Hepatocyte (in vitro differentiated cells): ENCODE measurements at regions not wholly inside any gene's neighbourhood (a gene's known extent, or its start where the extent isn't known, plus 50 kb on each side); places are given as distances from the start of the nearest gene placed in this dataset.

Source experiments
- DNase-seq: peaks from one replicate; pipeline ENCODE4 v3.0.0-alpha.2; 2016; ENCODE audit warnings: low spot score
- H2AFZ ChIP-seq: fragments of 200-600 bp; sonication (generic); 2 replicates; pipeline ENCODE4 v1.6.0; 2016; ENCODE audit warnings: antibody characterized with exemption, mild to moderate bottlenecking
- H3K27ac ChIP-seq: fragments of 200-600 bp; sonication (generic); 2 replicates; pipeline ENCODE4 v1.5.1; 2016; ENCODE audit warnings: mild to moderate bottlenecking
- H3K27me3 ChIP-seq: fragments of 200-600 bp; sonication (generic); 2 replicates; pipeline ENCODE4 v1.6.1; 2016
- H3K36me3 ChIP-seq: fragments of 200-600 bp; sonication (generic); replicated peaks from 2 replicates; pipeline ENCODE4 v1.5.1; 2016; ENCODE audit warnings: low read depth; ENCODE audit not compliant: insufficient read depth
- H3K4me1 ChIP-seq: fragments of 200-600 bp; sonication (generic); 2 replicates; pipeline ENCODE4 v1.5.1; 2016; ENCODE audit warnings: mild to moderate bottlenecking, moderate library complexity; ENCODE audit not compliant: insufficient read depth
- H3K4me2 ChIP-seq: fragments of 200-600 bp; sonication (generic); 2 replicates; pipeline ENCODE4 v1.6.0; 2016
- H3K4me3 ChIP-seq: fragments of 200-600 bp; sonication (generic); 2 replicates; pipeline ENCODE4 v1.5.1; 2016; ENCODE audit warnings: mild to moderate bottlenecking
- H3K79me2 ChIP-seq: fragments of 200-600 bp; sonication (generic); 2 replicates; pipeline ENCODE4 v1.6.0; 2017; ENCODE audit warnings: mild to moderate bottlenecking
- H3K9me2 ChIP-seq: fragments of 200-600 bp; sonication (generic); replicated peaks from 2 replicates; pipeline ENCODE4 v1.6.0; 2017; ENCODE audit warnings: mild to moderate bottlenecking; ENCODE audit not compliant: insufficient read depth
- H3K9me3 ChIP-seq: fragments of 200-600 bp; sonication (generic); 2 replicates; pipeline ENCODE4 v1.5.1; 2016; ENCODE audit warnings: low read depth, mild to moderate bottlenecking
- H4K20me1 ChIP-seq: fragments of 200-600 bp; sonication (generic); 2 replicates; pipeline ENCODE4 v1.6.0; 2016; ENCODE audit warnings: mild to moderate bottlenecking; ENCODE audit not compliant: insufficient read depth, poor library complexity, severe bottlenecking
- EZH2 ChIP-seq: fragments of 200-600 bp; sonication (generic); IDR thresholded peaks from 2 replicates; pipeline ENCODE4 v1.6.1; 2016; ENCODE audit warnings: antibody characterized with exemption, mild to moderate bottlenecking, borderline replicate concordance
- EZH2phosphoT487 ChIP-seq: fragments of 200-600 bp; sonication (generic); IDR thresholded peaks from one replicate; pipeline ENCODE4 v1.6.1; 2018; ENCODE audit warnings: antibody characterized with exemption, mild to moderate bottlenecking, low read depth, moderate library complexity; ENCODE audit not compliant: unreplicated experiment, severe bottlenecking
- WGBS: methylation state at CpG from one replicate; pipeline ENCODE4 v1.1.6; 2016; ENCODE audit warnings: low lambda C conversion rate; ENCODE audit errors: missing lambda C conversion rate; 5-methylcytosine and 5-hydroxymethylcytosine counted together
- TF ChIP-seq, protein P1 (sequence below): fragments of 200-600 bp; sonication (generic); IDR thresholded peaks from 2 replicates; pipeline ENCODE4 v1.5.1; 2016; ENCODE audit warnings: antibody characterized with exemption, mild to moderate bottlenecking; ENCODE audit not compliant: poor library complexity

DNA sequence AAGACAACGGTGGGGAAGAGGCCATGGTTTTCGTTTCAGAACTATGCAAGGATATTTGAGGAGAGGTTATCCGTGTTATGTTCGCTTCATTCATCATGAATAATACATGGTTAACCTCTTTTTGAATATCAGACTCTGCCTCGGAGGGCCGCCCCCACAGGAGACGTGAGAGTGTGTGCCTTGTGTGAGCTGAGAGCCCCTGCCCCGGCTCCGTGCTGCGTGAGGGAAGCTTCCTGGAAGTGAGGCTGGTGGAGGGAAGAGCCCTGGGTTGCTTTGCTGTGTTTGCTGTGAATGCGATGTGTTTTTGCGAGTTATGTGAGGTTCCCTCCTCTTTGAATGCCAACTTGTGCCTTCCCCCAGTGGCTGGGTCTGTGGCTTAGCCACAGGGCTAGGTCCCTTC lies 146.0 kb upstream of the RTL1 start:
- no peak overlapping the region for H3K4me3 ChIP-seq
- H3K9me3 ChIP-seq, result no peaks in the 10 kb centered on the region
- 87% methylated on average over 12 of the region's 12 CpGs for WGBS
- H3K27ac ChIP-seq, result no peak overlapping the region
- H4K20me1 ChIP-seq, result no peaks in the 10 kb centered on the region
- no peaks in the 10 kb centered on the region for H3K79me2 ChIP-seq
- H3K4me1 ChIP-seq, result no peaks in the 10 kb centered on the region
- no peak overlapping the region for H3K4me2 ChIP-seq
- no peak for DNase-seq
- H3K27me3 ChIP-seq, result no peaks in the 10 kb centered on the region
- no peaks in the 10 kb centered on the region for H3K36me3 ChIP-seq
- TF ChIP-seq, protein P1, sequence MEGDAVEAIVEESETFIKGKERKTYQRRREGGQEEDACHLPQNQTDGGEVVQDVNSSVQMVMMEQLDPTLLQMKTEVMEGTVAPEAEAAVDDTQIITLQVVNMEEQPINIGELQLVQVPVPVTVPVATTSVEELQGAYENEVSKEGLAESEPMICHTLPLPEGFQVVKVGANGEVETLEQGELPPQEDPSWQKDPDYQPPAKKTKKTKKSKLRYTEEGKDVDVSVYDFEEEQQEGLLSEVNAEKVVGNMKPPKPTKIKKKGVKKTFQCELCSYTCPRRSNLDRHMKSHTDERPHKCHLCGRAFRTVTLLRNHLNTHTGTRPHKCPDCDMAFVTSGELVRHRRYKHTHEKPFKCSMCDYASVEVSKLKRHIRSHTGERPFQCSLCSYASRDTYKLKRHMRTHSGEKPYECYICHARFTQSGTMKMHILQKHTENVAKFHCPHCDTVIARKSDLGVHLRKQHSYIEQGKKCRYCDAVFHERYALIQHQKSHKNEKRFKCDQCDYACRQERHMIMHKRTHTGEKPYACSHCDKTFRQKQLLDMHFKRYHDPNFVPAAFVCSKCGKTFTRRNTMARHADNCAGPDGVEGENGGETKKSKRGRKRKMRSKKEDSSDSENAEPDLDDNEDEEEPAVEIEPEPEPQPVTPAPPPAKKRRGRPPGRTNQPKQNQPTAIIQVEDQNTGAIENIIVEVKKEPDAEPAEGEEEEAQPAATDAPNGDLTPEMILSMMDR, result no peak
- TF ChIP-seq EZH2phosphoT487 (no peak), EZH2 (no peak)
- H2AFZ ChIP-seq, result no peak overlapping the region
- H3K9me2 ChIP-seq, result no peaks in the 10 kb centered on the region

DNA sequence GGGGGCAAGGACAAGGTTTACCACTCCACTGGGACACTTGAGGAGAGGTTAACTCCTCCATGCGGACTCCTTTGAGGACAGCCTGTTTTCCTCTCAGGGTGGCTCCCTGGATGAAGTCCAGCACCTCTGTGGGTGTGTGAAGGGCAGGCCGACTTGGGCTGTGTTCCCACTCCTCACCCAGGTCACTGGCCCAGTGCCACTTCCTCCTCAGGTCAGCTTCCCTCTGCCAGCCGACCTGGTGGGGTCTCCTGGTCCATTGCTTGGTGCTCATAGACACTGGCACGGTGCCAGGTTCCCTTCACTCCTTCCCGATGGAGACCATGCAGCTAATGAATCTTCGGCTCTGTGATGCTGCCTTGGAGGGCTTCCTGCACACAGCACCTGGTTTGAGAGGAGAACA lies 146.4 kb upstream of the RTL1 start:
- Histone ChIP-seq H3K79me2 (no peaks in the 10 kb centered on the region), H3K4me1 (no peaks in the 10 kb centered on the region), H3K4me3 (no peak overlapping the region), H3K9me2 (no peaks in the 10 kb centered on the region), H2AFZ (no peak overlapping the region), H4K20me1 (no peaks in the 10 kb centered on the region), H3K27ac (no peak overlapping the region), H3K27me3 (no peaks in the 10 kb centered on the region), H3K9me3 (no peaks in the 10 kb centered on the region), H3K4me2 (no peak overlapping the region), H3K36me3 (no peaks in the 10 kb centered on the region)
- 91% methylated on average over 6 of the region's 6 CpGs for WGBS
- DNase-seq, result no peak
- TF ChIP-seq EZH2phosphoT487, result no peak
- TF ChIP-seq, protein P1, result no peak
- no peak for TF ChIP-seq EZH2

DNA sequence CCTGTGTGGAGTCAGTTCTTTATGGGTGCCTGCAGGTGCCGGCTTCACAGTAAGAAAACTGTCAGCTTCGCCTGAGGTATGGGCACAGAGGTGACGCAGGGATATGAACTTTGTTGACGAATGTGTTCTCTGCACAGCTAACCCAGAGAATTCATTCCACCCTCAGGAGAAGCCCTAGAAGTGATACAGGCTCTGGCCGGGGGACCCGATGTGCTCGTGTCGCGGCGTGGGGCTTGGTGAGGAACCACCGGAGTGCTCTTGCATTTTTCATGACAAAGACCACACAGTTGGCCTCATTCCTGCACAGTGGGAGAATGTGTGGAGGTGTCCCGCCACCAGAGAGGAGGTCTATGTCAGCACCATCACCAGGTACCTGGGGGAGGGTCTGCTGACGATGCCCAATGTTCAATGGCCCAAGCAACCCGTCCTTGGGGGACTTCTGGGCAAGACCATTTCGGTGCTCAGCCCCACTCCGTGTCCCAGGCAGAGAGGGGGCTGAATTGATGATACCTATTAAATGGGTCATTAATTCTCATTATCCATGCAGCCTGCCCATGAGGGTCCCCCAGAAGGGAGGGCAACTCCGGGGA lies 147.5 kb upstream of the RTL1 start:
- Histone ChIP-seq H3K79me2 (no peaks in the 10 kb centered on the region), H3K4me3 (no peak overlapping the region), H3K9me2 (no peaks in the 10 kb centered on the region), H2AFZ (no peak overlapping the region), H3K9me3 (no peaks in the 10 kb centered on the region), H3K4me2 (no peak overlapping the region), H4K20me1 (no peaks in the 10 kb centered on the region), H3K27ac (no peak overlapping the region), H3K27me3 (no peaks in the 10 kb centered on the region), H3K36me3 (no peaks in the 10 kb centered on the region), H3K4me1 (no peaks in the 10 kb centered on the region)
- DNase-seq, result no peak
- TF ChIP-seq EZH2phosphoT487 (no peak), EZH2 (no peak)
- TF ChIP-seq, protein P1, result no peak
- WGBS, result 93% methylated on average over 17 of the region's 17 CpGs
